ENCODE measurements at regions not wholly inside any gene's neighbourhood (a gene's known extent, or its start where the extent isn't known, plus 50 kb on each side); places are given as distances from the start of the nearest gene placed in this dataset.

- no peak overlapping the region for H3K4me3 ChIP-seq (ENCODE audit: low read depth, low read length)
- TF ChIP-seq POLR2A (IDR thresholded peaks at IDR 0.05; ENCODE audit: extremely low read depth, insufficient read length) (no peak), MAX (IDR thresholded peaks at IDR 0.05; ENCODE audit: low read depth, low read length) (no peak), MYC (IDR thresholded peaks at IDR 0.05; ENCODE audit: low read depth, low read length) (no peak), CTCF (IDR thresholded peaks at IDR 0.05; ENCODE audit: low read depth, low read length) (no peak)
- DNase-seq (ENCODE audit: low read depth): no peak
Observed at GRCh38 chr22:27660306-27660705, 141.2 kb downstream of the MN1 start.

GRCh38 chr22:27662359-27663301 lies 138.9 kb downstream of the MN1 start:
- DNase-seq (ENCODE audit: low read depth): no peak
- TF ChIP-seq MYC (IDR thresholded peaks at IDR 0.05; ENCODE audit: low read depth, low read length) (no peak), CTCF (IDR thresholded peaks at IDR 0.05; ENCODE audit: low read depth, low read length) (no peak), POLR2A (IDR thresholded peaks at IDR 0.05; ENCODE audit: extremely low read depth, insufficient read length) (no peak), MAX (IDR thresholded peaks at IDR 0.05; ENCODE audit: low read depth, low read length) (no peak)
- H3K4me3 ChIP-seq (ENCODE audit: low read depth, low read length): no peak overlapping the region

GRCh38 chr22:27663812-27664211 lies 137.7 kb downstream of the MN1 start:
- H3K4me3 ChIP-seq (ENCODE audit: low read depth, low read length): no peak overlapping the region
- no peak for TF ChIP-seq MAX (IDR thresholded peaks at IDR 0.05; ENCODE audit: low read depth, low read length)
- no peak for DNase-seq (ENCODE audit: low read depth)

GRCh38 chr22:27666272-27666997 lies 135.1 kb downstream of the MN1 start:
- no peak for DNase-seq (ENCODE audit: low read depth)
- TF ChIP-seq POLR2A (IDR thresholded peaks at IDR 0.05; ENCODE audit: extremely low read depth, insufficient read length) (no peak), CTCF (IDR thresholded peaks at IDR 0.05; ENCODE audit: low read depth, low read length) (no peak), MAX (IDR thresholded peaks at IDR 0.05; ENCODE audit: low read depth, low read length) (no peak), MYC (IDR thresholded peaks at IDR 0.05; ENCODE audit: low read depth, low read length) (no peak)
- H3K4me3 ChIP-seq (ENCODE audit: low read depth, low read length): no peak overlapping the region

- no peak overlapping the region for H3K4me3 ChIP-seq (ENCODE audit: low read depth, low read length)
- TF ChIP-seq MYC (IDR thresholded peaks at IDR 0.05; ENCODE audit: low read depth, low read length) (no peak), MAX (IDR thresholded peaks at IDR 0.05; ENCODE audit: low read depth, low read length) (no peak), POLR2A (IDR thresholded peaks at IDR 0.05; ENCODE audit: extremely low read depth, insufficient read length) (no peak)
- DNase-seq (ENCODE audit: low read depth): peak; percentile 19
Observed at GRCh38 chr22:27667121-27667843, 134.3 kb downstream of the MN1 start.

Measured in NB4 (cell line).